B cell (primary cell): ENCODE measurements at regions not wholly inside any gene's neighbourhood (a gene's known extent, or its start where the extent isn't known, plus 50 kb on each side); places are given as distances from the start of the nearest gene placed in this dataset.

ENCODE experiments used
- ATAC-seq: fragments of 200-7000 bp; cut with Tn5 transposase; one replicate; pipeline ENCODE4 v1.10.0; 2021; ENCODE audit warnings: low read depth, mild to moderate bottlenecking, moderate number of reproducible peaks, moderate library complexity
- CTCF ChIA-PET: fragments of 350-600 bp; sonication (Branson Sonifier 250); formaldehyde crosslinking; loops from one replicate; lab custom pipeline; 2021; ENCODE audit warnings: antibody characterized with exemption, inconsistent platforms; lab: Charles Lee
- POLR2A ChIA-PET: fragments of 350-600 bp; sonication (Branson Sonifier 250); formaldehyde crosslinking; loops from one replicate; lab custom pipeline; 2021; ENCODE audit warnings: antibody characterized with exemption; lab: Charles Lee
- DNase-seq: peaks from one replicate; pipeline ENCODE4 v3.0.0; 2013
- H2AFZ ChIP-seq: 2 replicates; pipeline ENCODE4 v1.6.1; 2012; ENCODE audit warnings: mild to moderate bottlenecking, low read depth, low read length; ENCODE audit not compliant: insufficient read depth, poor library complexity, severe bottlenecking
- H3K27ac ChIP-seq, 2 donors: 1 replicate in 1 of 2; 2 replicates in 1 of 2; pipeline ENCODE4 v1.5.1; 2012 to 2013; ENCODE audit warnings: low read length in 2 of 2, mild to moderate bottlenecking in 2 of 2, moderate library complexity in 1 of 2
- H3K27me3 ChIP-seq, 4 experiments: fragments of 200-600 bp in 1 of 4; sonication (generic) in 1 of 4; replicated peaks in 1 of 4; 1 replicate in 2 of 4; 2 replicates in 2 of 4; pipeline versions ENCODE4 v1.6.1 to v1.7.0; 2013 to 2016; ENCODE audit warnings: low read length in 3 of 4, mild to moderate bottlenecking in 2 of 4, mixed read lengths in 1 of 4, moderate library complexity in 1 of 4; ENCODE audit not compliant: insufficient read depth in 4 of 4, control insufficient read depth in 3 of 4; ENCODE audit errors: control extremely low read depth in 1 of 4
- H3K36me3 ChIP-seq, 2 experiments: replicated peaks in 1 of 2; 1 replicate in 1 of 2; 2 replicates in 1 of 2; pipeline versions ENCODE4 v1.6.1 to v1.7.1; 2013; ENCODE audit warnings: low read length in 1 of 2; ENCODE audit not compliant: insufficient read depth in 2 of 2, control insufficient read depth in 1 of 2; ENCODE audit errors: control extremely low read depth in 1 of 2, extremely low read depth in 1 of 2
- H3K4me1 ChIP-seq, 2 donors: fragments of 200-600 bp in 1 of 2; sonication (generic) in 1 of 2; 1 replicate in 1 of 2; 2 replicates in 1 of 2; pipeline versions ENCODE4 v1.5.1 to v1.6.1; 2013 to 2017; ENCODE audit warnings: low read length in 2 of 2; ENCODE audit not compliant: control insufficient read depth in 2 of 2, insufficient read depth in 2 of 2
- H3K4me2 ChIP-seq: replicated peaks from 2 replicates; pipeline ENCODE3; 2012; ENCODE audit warnings: mild to moderate bottlenecking, low read depth, low read length; ENCODE audit not compliant: poor library complexity, severe bottlenecking
- H3K4me3 ChIP-seq, 5 experiments: fragments of 200-600 bp in 1 of 5; sonication (generic) in 1 of 5; 1 replicate in 3 of 5; 2 replicates in 2 of 5; pipeline versions ENCODE4 v1.5.1 to v1.7.0; 2011 to 2016; ENCODE audit warnings: low read length in 4 of 5, mild to moderate bottlenecking in 4 of 5, low read depth in 2 of 5, control low read depth in 1 of 5, moderate library complexity in 1 of 5; ENCODE audit not compliant: insufficient read depth in 1 of 5; ENCODE audit errors: control extremely low read depth in 1 of 5, extremely low read depth in 1 of 5
- H3K79me2 ChIP-seq: fragments of 200-600 bp; sonication (generic); one replicate; pipeline ENCODE4 v1.6.0; 2016; ENCODE audit warnings: low read length; ENCODE audit not compliant: control insufficient read depth, insufficient read depth
- H3K9ac ChIP-seq: fragments of 200-600 bp; sonication (generic); 2 replicates; pipeline ENCODE4 v1.6.1; 2017; ENCODE audit warnings: mild to moderate bottlenecking, low read length, moderate library complexity
- H3K9me3 ChIP-seq, 3 donors: one replicate each; pipeline versions ENCODE4 v1.6.1 to v1.7.1; 2013; ENCODE audit warnings: low read length in 2 of 3; ENCODE audit not compliant: control insufficient read depth in 2 of 3, insufficient read depth in 1 of 3; ENCODE audit errors: control extremely low read depth in 1 of 3
- H4K20me1 ChIP-seq: 2 replicates; pipeline ENCODE4 v1.6.0; 2012; ENCODE audit warnings: mild to moderate bottlenecking, low read length; ENCODE audit not compliant: insufficient read depth, control insufficient read depth, poor library complexity, severe bottlenecking
- H3K27ac Mint-ChIP-seq: one replicate; pipeline ENCODE4 v1.8.0; 2021; ENCODE audit warnings: mixed read lengths
- H3K27me3 Mint-ChIP-seq: one replicate; pipeline ENCODE4 v1.8.0; 2021; ENCODE audit warnings: mixed read lengths
- H3K4me1 Mint-ChIP-seq: one replicate; pipeline ENCODE4 v1.8.0; 2021; ENCODE audit warnings: mixed read lengths
- H3K4me3 Mint-ChIP-seq: one replicate; pipeline ENCODE4 v1.8.0; 2021; ENCODE audit warnings: mixed read lengths
- H3K9me3 Mint-ChIP-seq: one replicate; pipeline ENCODE4 v1.8.0; 2022; ENCODE audit warnings: mixed read lengths; ENCODE audit not compliant: insufficient read depth
- CTCF ChIP-seq: fragments of 200-600 bp; IDR thresholded peaks from one replicate; pipeline ENCODE4 v1.8.0; 2022; ENCODE audit warnings: antibody characterized with exemption, mild to moderate bottlenecking
- EZH2 ChIP-seq: IDR thresholded peaks from 2 replicates; pipeline ENCODE4 v1.6.1; 2012; ENCODE audit warnings: borderline replicate concordance, low read depth, mild to moderate bottlenecking, moderate library complexity, low read length; ENCODE audit not compliant: insufficient read depth, poor library complexity, severe bottlenecking
- WGBS: methylation state at CpG from one replicate; pipeline ENCODE4 v1.1.5; 2013; ENCODE audit warnings: missing lambda C conversion rate; ENCODE audit not compliant: insufficient coverage; 5-methylcytosine and 5-hydroxymethylcytosine counted together
- intact Hi-C: fragments of 100-400 bp; cut with micrococcal nuclease; formaldehyde crosslinking; loops from one replicate; pipeline ENCODE4 v1.10.0; 2022

DNA sequence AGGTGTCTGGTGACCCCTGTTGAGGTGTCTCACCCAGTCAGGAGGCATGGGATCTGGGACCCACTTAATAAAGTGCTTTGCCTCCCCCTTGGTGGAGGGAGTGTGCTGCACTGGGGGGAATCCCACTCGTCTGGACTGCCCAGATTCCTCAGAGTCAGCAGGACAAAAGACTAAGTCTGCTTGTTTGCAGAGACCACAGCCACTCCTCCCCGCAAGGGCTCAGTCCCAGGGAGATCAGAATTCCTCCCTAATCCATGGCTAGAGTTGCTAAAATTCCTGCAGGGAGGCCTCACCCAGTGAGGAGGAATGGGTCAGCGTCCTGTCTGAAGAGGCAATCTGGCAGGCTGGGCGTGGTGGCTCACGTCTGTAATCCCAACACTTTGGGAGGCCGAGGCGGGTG is 442.2 kb downstream of the PABPC4L start:
- 82% methylated on average over 7 of the region's 7 CpGs for WGBS
- H3K36me3 ChIP-seq = no peaks in the 10 kb centered on the region
- H3K27me3 ChIP-seq = no peaks in the 10 kb centered on the region
- no peak for TF ChIP-seq CTCF
- Mint-ChIP-seq H3K27ac (no peak overlapping the region), H3K4me3 (no peak overlapping the region), H3K9me3 (peaks cover 2% of the 10 kb centered on the region), H3K4me1 (no peaks in the 10 kb centered on the region), H3K27me3 (no peaks in the 10 kb centered on the region)
- no peaks in the 10 kb centered on the region for H4K20me1 ChIP-seq
- intact Hi-C loops = no loop called here
- H3K27ac ChIP-seq = no peak overlapping the region
- no peak overlapping the region for H3K9ac ChIP-seq
- no peak for ATAC-seq
- H3K9me3 ChIP-seq = peaks cover 0 to 10% (median 0%) of the 10 kb centered on the region in 3 donors
- H2AFZ ChIP-seq = no peak overlapping the region
- H3K4me3 ChIP-seq = no peak overlapping the region
- no peak overlapping the region for H3K4me2 ChIP-seq
- CTCF ChIA-PET = no interaction called here
- H3K4me1 ChIP-seq = no peaks in the 10 kb centered on the region
- POLR2A ChIA-PET = no interaction called here
- H3K79me2 ChIP-seq = no peaks in the 10 kb centered on the region
- no peak for DNase-seq

DNA sequence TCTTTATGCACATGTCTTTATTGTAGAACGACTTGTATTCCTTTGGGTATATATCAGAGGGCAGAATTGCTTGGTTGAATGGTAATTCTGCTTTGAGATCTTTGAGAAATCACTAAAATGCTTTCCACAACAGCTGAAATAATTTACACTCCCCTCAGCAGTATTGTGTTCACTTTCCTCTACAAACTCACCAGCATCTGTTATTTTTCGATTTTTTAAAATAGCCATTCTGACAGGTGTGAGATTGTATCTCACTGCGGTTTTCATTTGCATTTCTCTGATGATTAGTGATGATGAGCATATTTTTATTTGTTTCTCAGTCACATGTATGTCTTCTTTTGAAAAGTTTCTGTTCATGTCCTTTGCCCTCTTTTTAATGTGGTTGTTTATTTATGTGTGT is 459.8 kb downstream of the PABPC4L start:
- H3K27me3 ChIP-seq = no peaks in the 10 kb centered on the region
- H3K9me3 ChIP-seq = no peaks in the 10 kb centered on the region
- ATAC-seq (no peak), DNase-seq (no peak)
- H3K27me3 Mint-ChIP-seq = no peaks in the 10 kb centered on the region
- H3K4me1 ChIP-seq = no peaks in the 10 kb centered on the region
- H3K9ac ChIP-seq = no peak overlapping the region
- no peaks in the 10 kb centered on the region for H3K4me1 Mint-ChIP-seq
- H3K4me3 ChIP-seq = no peak overlapping the region
- no peak overlapping the region for H2AFZ ChIP-seq
- H3K27ac ChIP-seq = no peak overlapping the region
- TF ChIP-seq CTCF (no peak), EZH2 (no peak)
- no peaks in the 10 kb centered on the region for H3K79me2 ChIP-seq
- WGBS = no CpG with 5 or more reads among the region's 3 CpGs
- H3K9me3 Mint-ChIP-seq = no peaks in the 10 kb centered on the region
- H3K27ac Mint-ChIP-seq = no peak overlapping the region
- H3K4me2 ChIP-seq = no peak overlapping the region
- CTCF ChIA-PET = no interaction called here
- intact Hi-C loops = no loop called here
- no peaks in the 10 kb centered on the region for H3K36me3 ChIP-seq
- POLR2A ChIA-PET = no interaction called here
- H4K20me1 ChIP-seq = no peaks in the 10 kb centered on the region
- H3K4me3 Mint-ChIP-seq = no peak overlapping the region
